Panc1 (cell line): ENCODE measurements at regions not wholly inside any gene's neighbourhood (a gene's known extent, or its start where the extent isn't known, plus 50 kb on each side); places are given as distances from the start of the nearest gene placed in this dataset.

Experiments
- ATAC-seq: fragments of 200-7000 bp; cut with Tn5 transposase; 2 replicates; pipeline ENCODE4 v1.9.1; 2020; ENCODE audit warnings: mild to moderate bottlenecking, moderate library complexity
- BruUV-seq: library from RNA; stranded (reverse); fragments of 400-500 nt; replicated peaks from 2 replicates; lab custom pipeline; 2021; lab: Mats Ljungman, UMichigan
- CTCF ChIA-PET: fragments of 300-600 bp; sonication (Branson Sonifier 250); formaldehyde crosslinking; loops from one replicate; lab custom pipeline; 2022; ENCODE audit warnings: antibody characterized with exemption; lab: Charles Lee
- POLR2A ChIA-PET: fragments of 300-600 bp; sonication (Branson Sonifier 250); formaldehyde crosslinking; loops from one replicate; lab custom pipeline; 2022; ENCODE audit warnings: antibody characterized with exemption; lab: Charles Lee
- DNase-seq: peaks from one replicate; pipeline ENCODE4 v3.0.0-alpha.2; 2010; ENCODE audit warnings: low read depth, low spot score
- H3K27ac ChIP-seq: 2 replicates; pipeline ENCODE4 v1.5.1; 2011; ENCODE audit warnings: mild to moderate bottlenecking, low read length, inconsistent platforms
- H3K27me3 ChIP-seq: fragments of 200-500 bp; sonication (Bioruptor generic); 2 replicates; pipeline ENCODE4 v1.6.0; 2014; ENCODE audit warnings: low read length, inconsistent platforms; ENCODE audit not compliant: control insufficient read depth, insufficient read depth
- H3K36me3 ChIP-seq: fragments of 200-500 bp; sonication (Bioruptor generic); 2 replicates; pipeline ENCODE4 v1.5.1; 2014; ENCODE audit warnings: inconsistent platforms, mild to moderate bottlenecking, low read length, moderate library complexity; ENCODE audit not compliant: control insufficient read depth, insufficient read depth
- H3K4me1 ChIP-seq: 2 replicates; pipeline ENCODE4 v1.5.1; 2011; ENCODE audit warnings: inconsistent platforms, mild to moderate bottlenecking, low read length, moderate library complexity; ENCODE audit not compliant: control insufficient read depth, insufficient read depth
- H3K4me3 ChIP-seq, 2 experiments: 2 replicates each; pipeline ENCODE4 v1.5.1; 2011 to 2012; ENCODE audit warnings: low read depth in 2 of 2, low read length in 2 of 2, mild to moderate bottlenecking in 2 of 2, inconsistent platforms in 1 of 2, moderate library complexity in 1 of 2
- H3K9me3 ChIP-seq: fragments of 200-500 bp; sonication (Bioruptor generic); 2 replicates; pipeline ENCODE4 v1.5.1; 2014; ENCODE audit warnings: low read depth, mild to moderate bottlenecking, inconsistent platforms, low read length, moderate library complexity; ENCODE audit not compliant: control insufficient read depth, insufficient read depth
- CTCF ChIP-seq: fragments of 450-650 bp; IDR thresholded peaks from 2 replicates; pipeline ENCODE4 v1.5.1; 2017; ENCODE audit warnings: mild to moderate bottlenecking
- POLR2AphosphoS5 ChIP-seq: IDR thresholded peaks from 2 replicates; pipeline ENCODE4 v1.6.1; 2012; ENCODE audit warnings: mild to moderate bottlenecking, low read depth, low read length, moderate library complexity
- REST ChIP-seq, 2 experiments: IDR thresholded peaks; 2 replicates each; pipeline ENCODE4 v1.6.1; 2011 to 2012; ENCODE audit warnings: low read depth in 2 of 2, control low read depth in 1 of 2, low read length in 1 of 2, mild to moderate bottlenecking in 1 of 2, moderate library complexity in 1 of 2; ENCODE audit not compliant: insufficient read depth in 1 of 2
- SIN3A ChIP-seq: IDR thresholded peaks from 2 replicates; pipeline ENCODE4 v1.6.1; 2012; ENCODE audit warnings: low read depth, mild to moderate bottlenecking, low read length, moderate library complexity, borderline replicate concordance; ENCODE audit not compliant: insufficient read depth
- TCF7L2 ChIP-seq: IDR thresholded peaks from 2 replicates; pipeline ENCODE4 v1.6.1; 2011; ENCODE audit warnings: mild to moderate bottlenecking, low read depth, low read length, inconsistent platforms
- in situ Hi-C: cut with HindIII; loops from 2 replicates; pipeline ENCODE4 v1.10.0; 2016; ENCODE audit warnings: low sequenced_read_pairs, low pct_unique_long_range_greater_than_20kb
- intact Hi-C: fragments of 100-400 bp; cut with micrococcal nuclease; formaldehyde crosslinking; loops from one replicate; pipeline ENCODE4 v1.10.0; 2022; ENCODE audit not compliant: unreplicated experiment

- ChIA-PET CTCF (no interaction called here), POLR2A (no interaction called here)
- H3K36me3 ChIP-seq = no peaks in the 10 kb centered on the region
- no peak for TF ChIP-seq TCF7L2
- TF ChIP-seq POLR2AphosphoS5 = no peak
- TF ChIP-seq CTCF = no peak
- no peak for TF ChIP-seq REST (IDR thresholded peaks at IDR 0.05; ENCODE audit: insufficient read depth in 1 of 2, low read depth in 2 of 2, low read length in 1 of 2)
- TF ChIP-seq SIN3A = no peak
- no peaks in the 10 kb centered on the region for H3K4me1 ChIP-seq
- H3K4me3 ChIP-seq = no peak overlapping the region
- no peak for ATAC-seq
- BruUV-seq = no TSS peak
- no peaks in the 10 kb centered on the region for H3K9me3 ChIP-seq
- no peak overlapping the region for H3K27ac ChIP-seq
- H3K27me3 ChIP-seq = no peaks in the 10 kb centered on the region
- in situ Hi-C loops (no loop called here), intact Hi-C loops (no loop called here)
- DNase-seq = no peak
These were observed 128.4 kb upstream of the LYPLAL1 start for GRCh38 chr1:219045246-219045645.

GRCh38 chr1:219049501-219049900 is 124.2 kb upstream of the LYPLAL1 start:
- TF ChIP-seq CTCF (no peak), TCF7L2 (no peak), SIN3A (no peak), POLR2AphosphoS5 (no peak), REST (IDR thresholded peaks at IDR 0.05; ENCODE audit: insufficient read depth in 1 of 2, low read depth in 2 of 2, low read length in 1 of 2) (no peak)
- DNase-seq = no peak
- in situ Hi-C loops = no loop called here

More at GRCh38 chr1:219049501-219049900, 124.2 kb upstream of the LYPLAL1 start:
- H3K27ac ChIP-seq = no peak overlapping the region
- POLR2A ChIA-PET = no interaction called here
- no TSS peak for BruUV-seq
- H3K4me3 ChIP-seq = no peak overlapping the region
- H3K9me3 ChIP-seq = no peaks in the 10 kb centered on the region
- no peaks in the 10 kb centered on the region for H3K27me3 ChIP-seq
- no peaks in the 10 kb centered on the region for H3K36me3 ChIP-seq
- H3K4me1 ChIP-seq = no peaks in the 10 kb centered on the region
- CTCF ChIA-PET = no interaction called here
- no peak for ATAC-seq
- intact Hi-C loops = no loop called here
